Testis (tissue), 2 donors: ENCODE measurements at regions not wholly inside any gene's neighbourhood (a gene's known extent, or its start where the extent isn't known, plus 50 kb on each side); places are given as distances from the start of the nearest gene placed in this dataset.

Source experiments
- POLR2A ChIP-seq: fragments of 450-650 bp; IDR thresholded peaks from one replicate; pipeline ENCODE4 v1.6.1; 2017; ENCODE audit warnings: antibody characterized with exemption, mild to moderate bottlenecking, moderate library complexity
- TF ChIP-seq, protein P1 (sequence below), 3 experiments: fragments of 450-650 bp in 2 of 3; fragments of 200-600 bp in 1 of 3; sonication (generic) in 1 of 3; IDR thresholded peaks; one replicate each; pipeline ENCODE4 v1.5.1; 2016 to 2019; ENCODE audit warnings: antibody characterized with exemption in 3 of 3, mild to moderate bottlenecking in 2 of 3, moderate library complexity in 1 of 3

DNA sequence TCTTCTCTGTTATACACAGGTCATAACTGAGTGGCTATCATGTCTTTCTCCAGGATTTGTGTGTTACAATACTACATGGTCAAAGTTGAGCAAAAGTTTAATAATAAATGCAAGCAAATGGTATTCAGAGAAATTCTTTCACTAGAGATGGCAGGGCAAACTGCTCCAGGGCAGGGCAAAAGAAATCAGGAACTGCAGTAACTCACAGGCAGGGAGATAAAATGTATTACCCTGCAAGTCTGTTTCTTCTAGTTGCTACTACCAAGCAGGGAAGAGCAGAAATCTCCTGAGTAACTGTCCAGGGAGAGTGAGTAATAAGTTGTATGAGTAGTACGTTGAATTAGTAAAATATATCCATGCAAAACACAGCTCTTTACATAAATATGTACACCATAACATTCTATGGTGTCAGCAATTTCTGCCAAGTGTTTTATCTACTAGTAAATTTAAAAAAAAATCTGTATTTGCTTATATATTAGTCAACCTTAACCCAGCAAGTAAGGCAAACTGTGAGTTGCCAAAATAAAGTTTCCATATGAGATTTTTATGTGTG is 404.1 kb downstream of the ZEB2 start:
- TF ChIP-seq, protein P1, sequence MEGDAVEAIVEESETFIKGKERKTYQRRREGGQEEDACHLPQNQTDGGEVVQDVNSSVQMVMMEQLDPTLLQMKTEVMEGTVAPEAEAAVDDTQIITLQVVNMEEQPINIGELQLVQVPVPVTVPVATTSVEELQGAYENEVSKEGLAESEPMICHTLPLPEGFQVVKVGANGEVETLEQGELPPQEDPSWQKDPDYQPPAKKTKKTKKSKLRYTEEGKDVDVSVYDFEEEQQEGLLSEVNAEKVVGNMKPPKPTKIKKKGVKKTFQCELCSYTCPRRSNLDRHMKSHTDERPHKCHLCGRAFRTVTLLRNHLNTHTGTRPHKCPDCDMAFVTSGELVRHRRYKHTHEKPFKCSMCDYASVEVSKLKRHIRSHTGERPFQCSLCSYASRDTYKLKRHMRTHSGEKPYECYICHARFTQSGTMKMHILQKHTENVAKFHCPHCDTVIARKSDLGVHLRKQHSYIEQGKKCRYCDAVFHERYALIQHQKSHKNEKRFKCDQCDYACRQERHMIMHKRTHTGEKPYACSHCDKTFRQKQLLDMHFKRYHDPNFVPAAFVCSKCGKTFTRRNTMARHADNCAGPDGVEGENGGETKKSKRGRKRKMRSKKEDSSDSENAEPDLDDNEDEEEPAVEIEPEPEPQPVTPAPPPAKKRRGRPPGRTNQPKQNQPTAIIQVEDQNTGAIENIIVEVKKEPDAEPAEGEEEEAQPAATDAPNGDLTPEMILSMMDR (IDR thresholded peaks at IDR 0.05): no peak
- TF ChIP-seq POLR2A: no peak
